ENCODE measurements at regions not wholly inside any gene's neighbourhood (a gene's known extent, or its start where the extent isn't known, plus 50 kb on each side); places are given as distances from the start of the nearest gene placed in this dataset.

GRCh38 chr9:79176014-79176697 lies 395.6 kb upstream of the TLE4 start:
- H3K27ac ChIP-seq (ENCODE audit: low read depth in 1 of 3, low read length in 2 of 3): no peak overlapping the region
- 25 to 45% (median 38%) methylated on average over 4 of the region's 4 CpGs for WGBS, 3 donors
- FAIRE-seq (no peak), DNase-seq (no peak)
- no peaks in the 10 kb centered on the region for H3K27me3 ChIP-seq (ENCODE audit: control insufficient read depth in 3 of 3, insufficient read depth in 3 of 3, low read length in 3 of 3)
- H3K9me3 ChIP-seq (ENCODE audit: control insufficient read depth in 2 of 2, insufficient read depth in 1 of 2, low read depth in 1 of 2, low read length in 1 of 2): no peaks in the 10 kb centered on the region
- no peaks in the 10 kb centered on the region for H3K4me1 ChIP-seq (ENCODE audit: control insufficient read depth in 3 of 3, insufficient read depth in 2 of 3, low read depth in 1 of 3, low read length in 2 of 3)
- no peaks in the 10 kb centered on the region for H3K36me3 ChIP-seq (ENCODE audit: control insufficient read depth in 3 of 3, insufficient read depth in 2 of 3, low read depth in 1 of 3, low read length in 3 of 3)
- H3K4me3 ChIP-seq (ENCODE audit: low read depth in 1 of 3, low read length in 3 of 3): no peak overlapping the region

GRCh38 chr9:79184831-79185230 lies 386.9 kb upstream of the TLE4 start:
- Histone ChIP-seq H3K36me3 (ENCODE audit: control insufficient read depth in 3 of 3, insufficient read depth in 2 of 3, low read depth in 1 of 3, low read length in 3 of 3) (no peaks in the 10 kb centered on the region), H3K4me1 (ENCODE audit: control insufficient read depth in 3 of 3, insufficient read depth in 2 of 3, low read depth in 1 of 3, low read length in 2 of 3) (no peaks in the 10 kb centered on the region), H3K9me3 (ENCODE audit: control insufficient read depth in 2 of 2, insufficient read depth in 1 of 2, low read depth in 1 of 2, low read length in 1 of 2) (no peaks in the 10 kb centered on the region), H3K27me3 (ENCODE audit: control insufficient read depth in 3 of 3, insufficient read depth in 3 of 3, low read length in 3 of 3) (no peaks in the 10 kb centered on the region), H3K4me3 (ENCODE audit: low read depth in 1 of 3, low read length in 3 of 3) (no peak overlapping the region), H3K27ac (ENCODE audit: low read depth in 1 of 3, low read length in 2 of 3) (no peak overlapping the region)
- DNase-seq (no peak), FAIRE-seq (no peak)
- 55 to 63% (median 59%) methylated on average over 2 of the region's 2 CpGs for WGBS, 3 donors

GRCh38 chr9:79185866-79186265 lies 385.9 kb upstream of the TLE4 start:
- no peak for DNase-seq
- H3K36me3 ChIP-seq (ENCODE audit: control insufficient read depth in 3 of 3, insufficient read depth in 2 of 3, low read depth in 1 of 3, low read length in 3 of 3): no peaks in the 10 kb centered on the region
- no peak overlapping the region for H3K27ac ChIP-seq (ENCODE audit: low read depth in 1 of 3, low read length in 2 of 3)
- H3K4me3 ChIP-seq (ENCODE audit: low read depth in 1 of 3, low read length in 3 of 3): no peak overlapping the region
- H3K4me1 ChIP-seq (ENCODE audit: control insufficient read depth in 3 of 3, insufficient read depth in 2 of 3, low read depth in 1 of 3, low read length in 2 of 3): no peaks in the 10 kb centered on the region
- FAIRE-seq: no peak
- no peaks in the 10 kb centered on the region for H3K9me3 ChIP-seq (ENCODE audit: control insufficient read depth in 2 of 2, insufficient read depth in 1 of 2, low read depth in 1 of 2, low read length in 1 of 2)
- no peaks in the 10 kb centered on the region for H3K27me3 ChIP-seq (ENCODE audit: control insufficient read depth in 3 of 3, insufficient read depth in 3 of 3, low read length in 3 of 3)

GRCh38 chr9:79189511-79189924 lies 382.2 kb upstream of the TLE4 start:
- FAIRE-seq: no peak
- Histone ChIP-seq H3K36me3 (ENCODE audit: control insufficient read depth in 3 of 3, insufficient read depth in 2 of 3, low read depth in 1 of 3, low read length in 3 of 3) (no peaks in the 10 kb centered on the region), H3K4me1 (ENCODE audit: control insufficient read depth in 3 of 3, insufficient read depth in 2 of 3, low read depth in 1 of 3, low read length in 2 of 3) (no peaks in the 10 kb centered on the region)

GRCh38 chr9:79193001-79193400 lies 378.8 kb upstream of the TLE4 start:
- no peak overlapping the region for H3K27ac ChIP-seq (ENCODE audit: low read depth in 1 of 3, low read length in 2 of 3)
- H3K9me3 ChIP-seq (ENCODE audit: control insufficient read depth in 2 of 2, insufficient read depth in 1 of 2, low read depth in 1 of 2, low read length in 1 of 2): no peaks in the 10 kb centered on the region
- DNase-seq (no peak), FAIRE-seq (no peak)
- no peaks in the 10 kb centered on the region for H3K4me1 ChIP-seq (ENCODE audit: control insufficient read depth in 3 of 3, insufficient read depth in 2 of 3, low read depth in 1 of 3, low read length in 2 of 3)
- H3K27me3 ChIP-seq (ENCODE audit: control insufficient read depth in 3 of 3, insufficient read depth in 3 of 3, low read length in 3 of 3): no peaks in the 10 kb centered on the region
- no peak overlapping the region for H3K4me3 ChIP-seq (ENCODE audit: low read depth in 1 of 3, low read length in 3 of 3)
- no peaks in the 10 kb centered on the region for H3K36me3 ChIP-seq (ENCODE audit: control insufficient read depth in 3 of 3, insufficient read depth in 2 of 3, low read depth in 1 of 3, low read length in 3 of 3)
- 82 to 88% (median 87%) methylated on average over 3 of the region's 3 CpGs for WGBS, 3 donors

More at GRCh38 chr9:79189511-79189924, 382.2 kb upstream of the TLE4 start:
- DNase-seq: no peak
- Histone ChIP-seq H3K4me3 (ENCODE audit: low read depth in 1 of 3, low read length in 3 of 3) (no peak overlapping the region), H3K27ac (ENCODE audit: low read depth in 1 of 3, low read length in 2 of 3) (no peak overlapping the region), H3K27me3 (ENCODE audit: control insufficient read depth in 3 of 3, insufficient read depth in 3 of 3, low read length in 3 of 3) (no peaks in the 10 kb centered on the region), H3K9me3 (ENCODE audit: control insufficient read depth in 2 of 2, insufficient read depth in 1 of 2, low read depth in 1 of 2, low read length in 1 of 2) (no peaks in the 10 kb centered on the region)
- WGBS, 3 donors: 45 to 59% (median 50%) methylated on average over 3 of the region's 3 CpGs

- WGBS, 3 donors: 93 to 95% (median 93%) methylated on average over 36 of the region's 36 CpGs
- no peak for DNase-seq
- H3K4me3 ChIP-seq (ENCODE audit: low read depth in 1 of 3, low read length in 3 of 3): no peak overlapping the region
- no peak overlapping the region for H3K27ac ChIP-seq (ENCODE audit: low read depth in 1 of 3, low read length in 2 of 3)
- H3K4me1 ChIP-seq (ENCODE audit: control insufficient read depth in 3 of 3, insufficient read depth in 2 of 3, low read depth in 1 of 3, low read length in 2 of 3): no peaks in the 10 kb centered on the region
- no peaks in the 10 kb centered on the region for H3K36me3 ChIP-seq (ENCODE audit: control insufficient read depth in 3 of 3, insufficient read depth in 2 of 3, low read depth in 1 of 3, low read length in 3 of 3)
- H3K9me3 ChIP-seq (ENCODE audit: control insufficient read depth in 2 of 2, insufficient read depth in 1 of 2, low read depth in 1 of 2, low read length in 1 of 2): no peaks in the 10 kb centered on the region
- no peaks in the 10 kb centered on the region for H3K27me3 ChIP-seq (ENCODE audit: control insufficient read depth in 3 of 3, insufficient read depth in 3 of 3, low read length in 3 of 3)
- FAIRE-seq: no peak
These were observed 378.1 kb upstream of the TLE4 start for GRCh38 chr9:79193501-79194223.

GRCh38 chr9:79195879-79196278 lies 375.9 kb upstream of the TLE4 start:
- H3K27me3 ChIP-seq (ENCODE audit: control insufficient read depth in 3 of 3, insufficient read depth in 3 of 3, low read length in 3 of 3): no peaks in the 10 kb centered on the region
- no peak overlapping the region for H3K4me3 ChIP-seq (ENCODE audit: low read depth in 1 of 3, low read length in 3 of 3)
- H3K27ac ChIP-seq (ENCODE audit: low read depth in 1 of 3, low read length in 2 of 3): no peak overlapping the region
- no peak for DNase-seq
- H3K9me3 ChIP-seq (ENCODE audit: control insufficient read depth in 2 of 2, insufficient read depth in 1 of 2, low read depth in 1 of 2, low read length in 1 of 2): no peaks in the 10 kb centered on the region
- no peak for FAIRE-seq
- H3K4me1 ChIP-seq (ENCODE audit: control insufficient read depth in 3 of 3, insufficient read depth in 2 of 3, low read depth in 1 of 3, low read length in 2 of 3): no peaks in the 10 kb centered on the region
- H3K36me3 ChIP-seq (ENCODE audit: control insufficient read depth in 3 of 3, insufficient read depth in 2 of 3, low read depth in 1 of 3, low read length in 3 of 3): no peaks in the 10 kb centered on the region

- H3K27me3 ChIP-seq (ENCODE audit: control insufficient read depth in 3 of 3, insufficient read depth in 3 of 3, low read length in 3 of 3): no peaks in the 10 kb centered on the region
- no peaks in the 10 kb centered on the region for H3K4me1 ChIP-seq (ENCODE audit: control insufficient read depth in 3 of 3, insufficient read depth in 2 of 3, low read depth in 1 of 3, low read length in 2 of 3)
- WGBS, 3 donors: 51 to 73% (median 52%) methylated on average over 1 of the region's 1 CpG
- FAIRE-seq: no peak
- no peak for DNase-seq
- no peak overlapping the region for H3K4me3 ChIP-seq (ENCODE audit: low read depth in 1 of 3, low read length in 3 of 3)
- H3K36me3 ChIP-seq (ENCODE audit: control insufficient read depth in 3 of 3, insufficient read depth in 2 of 3, low read depth in 1 of 3, low read length in 3 of 3): no peaks in the 10 kb centered on the region
- H3K27ac ChIP-seq (ENCODE audit: low read depth in 1 of 3, low read length in 2 of 3): no peak overlapping the region
- H3K9me3 ChIP-seq (ENCODE audit: control insufficient read depth in 2 of 2, insufficient read depth in 1 of 2, low read depth in 1 of 2, low read length in 1 of 2): no peaks in the 10 kb centered on the region
These were observed 375.2 kb upstream of the TLE4 start for GRCh38 chr9:79196606-79197005.

GRCh38 chr9:79200336-79200735 lies 371.4 kb upstream of the TLE4 start:
- no peak for DNase-seq
- Histone ChIP-seq H3K4me1 (ENCODE audit: control insufficient read depth in 3 of 3, insufficient read depth in 2 of 3, low read depth in 1 of 3, low read length in 2 of 3) (no peaks in the 10 kb centered on the region), H3K4me3 (ENCODE audit: low read depth in 1 of 3, low read length in 3 of 3) (no peak overlapping the region), H3K9me3 (ENCODE audit: control insufficient read depth in 2 of 2, insufficient read depth in 1 of 2, low read depth in 1 of 2, low read length in 1 of 2) (no peaks in the 10 kb centered on the region), H3K36me3 (ENCODE audit: control insufficient read depth in 3 of 3, insufficient read depth in 2 of 3, low read depth in 1 of 3, low read length in 3 of 3) (no peaks in the 10 kb centered on the region), H3K27me3 (ENCODE audit: control insufficient read depth in 3 of 3, insufficient read depth in 3 of 3, low read length in 3 of 3) (no peaks in the 10 kb centered on the region), H3K27ac (ENCODE audit: low read depth in 1 of 3, low read length in 2 of 3) (no peak overlapping the region)
- no peak for FAIRE-seq
- WGBS, 3 donors: 36 to 72% (median 63%) methylated on average over 1 of the region's 1 CpG

Data from small intestine (tissue), 7 donors.